HepG2 (cell line): ENCODE measurements at regions not wholly inside any gene's neighbourhood (a gene's known extent, or its start where the extent isn't known, plus 50 kb on each side); places are given as distances from the start of the nearest gene placed in this dataset.

ENCODE experiments used
- BCL3 ChIP-seq: sonication (generic); formaldehyde crosslinking; IDR thresholded peaks from 2 replicates; pipeline ENCODE4 v1.5.1; 2020; ENCODE audit warnings: mild to moderate bottlenecking, missing genetic modification reagents, moderate library complexity
- BCL6 ChIP-seq: IDR thresholded peaks from 2 replicates; pipeline ENCODE4 v1.6.1; 2016; ENCODE audit warnings: missing genetic modification reagents, missing compliant biosample characterization
- BCLAF1 ChIP-seq: fragments of 450-650 bp; IDR thresholded peaks from 2 replicates; pipeline ENCODE4 v1.6.1; 2017; ENCODE audit warnings: mild to moderate bottlenecking
- BRCA1 ChIP-seq: sonication (generic); formaldehyde crosslinking; IDR thresholded peaks from 2 replicates; pipeline ENCODE4 v1.4.0; 2020; ENCODE audit warnings: missing genetic modification reagents
- GABPA ChIP-seq, 2 experiments: IDR thresholded peaks; 2 replicates each; pipeline ENCODE4 v1.6.1; 2011 to 2016; ENCODE audit warnings: low read depth in 2 of 2, low read length in 1 of 2, missing biosample characterization in 1 of 2, missing genetic modification characterization in 1 of 2
- IRF9 ChIP-seq: sonication (generic); formaldehyde crosslinking; IDR thresholded peaks from 2 replicates; pipeline ENCODE4 v1.8.0; 2022; ENCODE audit warnings: missing genetic modification reagents, mild to moderate bottlenecking, borderline replicate concordance
- KLF15 ChIP-seq: sonication (generic); formaldehyde crosslinking; IDR thresholded peaks from 2 replicates; pipeline ENCODE4 v1.8.1; 2023; ENCODE audit warnings: borderline replicate concordance, mild to moderate bottlenecking, inconsistent platforms, missing genetic modification reagents, mixed read lengths
- RELA ChIP-seq: sonication (generic); formaldehyde crosslinking; IDR thresholded peaks from 2 replicates; pipeline ENCODE4 v1.4.0; 2020; ENCODE audit warnings: missing genetic modification reagents
- REXO4 ChIP-seq: sonication (generic); formaldehyde crosslinking; IDR thresholded peaks from 2 replicates; pipeline ENCODE4 v1.8.0; 2022; ENCODE audit warnings: missing genetic modification reagents, mild to moderate bottlenecking, borderline replicate concordance
- SNRNP70 ChIP-seq: fragments of 200-400 bp; formaldehyde crosslinking; IDR thresholded peaks from 2 replicates; pipeline ENCODE4 v1.6.1; 2017; ENCODE audit warnings: mild to moderate bottlenecking, low read depth, low read length, moderate library complexity
- STAG1 ChIP-seq: sonication (generic); formaldehyde crosslinking; IDR thresholded peaks from 2 replicates; pipeline ENCODE4 v1.4.0; 2020; ENCODE audit warnings: missing genetic modification reagents
- TIGD3 ChIP-seq: sonication (generic); formaldehyde crosslinking; IDR thresholded peaks from 2 replicates; pipeline ENCODE4 v1.5.1; 2020; ENCODE audit warnings: mild to moderate bottlenecking, missing genetic modification reagents, borderline replicate concordance
- ZNF260 ChIP-seq: sonication (generic); formaldehyde crosslinking; IDR thresholded peaks from 2 replicates; pipeline ENCODE4 v1.4.0; 2020; ENCODE audit warnings: missing genetic modification reagents, low read depth, mild to moderate bottlenecking, borderline replicate concordance
- ZNF484 ChIP-seq: sonication (generic); formaldehyde crosslinking; IDR thresholded peaks from 2 replicates; pipeline ENCODE4 v1.5.1; 2020; ENCODE audit warnings: mild to moderate bottlenecking, low read depth, missing genetic modification reagents, borderline replicate concordance
- ZNF510 ChIP-seq: sonication (generic); formaldehyde crosslinking; IDR thresholded peaks from 2 replicates; pipeline ENCODE4 v1.4.0; 2020; ENCODE audit warnings: low read depth, mild to moderate bottlenecking, missing genetic modification reagents
- ZNF569 ChIP-seq: sonication (generic); formaldehyde crosslinking; IDR thresholded peaks from 2 replicates; pipeline ENCODE4 v1.5.0; 2020; ENCODE audit warnings: mild to moderate bottlenecking, missing genetic modification reagents, moderate library complexity, borderline replicate concordance
- ZNF589 ChIP-seq: sonication (generic); formaldehyde crosslinking; conservative IDR thresholded peaks from 2 replicates; pipeline ENCODE4 v1.8.0; 2022; ENCODE audit warnings: mild to moderate bottlenecking, moderate library complexity, missing genetic modification reagents
- ZNF598 ChIP-seq: sonication (generic); formaldehyde crosslinking; IDR thresholded peaks from 2 replicates; pipeline ENCODE4 v1.5.1; 2020; ENCODE audit warnings: mild to moderate bottlenecking, missing genetic modification reagents, borderline replicate concordance
- ZNF678 ChIP-seq: sonication (generic); formaldehyde crosslinking; IDR thresholded peaks from 2 replicates; pipeline ENCODE4 v1.4.0; 2020; ENCODE audit warnings: mild to moderate bottlenecking, missing genetic modification reagents
- ZNF792 ChIP-seq: IDR thresholded peaks from 2 replicates; pipeline ENCODE4 v1.6.1; 2016
- ZNF816 ChIP-seq: sonication (generic); formaldehyde crosslinking; IDR thresholded peaks from 2 replicates; pipeline ENCODE4 v1.8.0; 2022; ENCODE audit warnings: missing genetic modification reagents, mild to moderate bottlenecking, borderline replicate concordance
- ZSCAN25 ChIP-seq: sonication (generic); formaldehyde crosslinking; IDR thresholded peaks from 2 replicates; pipeline ENCODE4 v1.8.0; 2022; ENCODE audit warnings: mild to moderate bottlenecking, missing genetic modification reagents
- TF ChIP-seq, protein P1 (sequence below): sonication (generic); formaldehyde crosslinking; IDR thresholded peaks from 2 replicates; pipeline ENCODE4 v1.8.1; 2023; ENCODE audit warnings: mild to moderate bottlenecking, moderate library complexity, missing genetic modification reagents

DNA sequence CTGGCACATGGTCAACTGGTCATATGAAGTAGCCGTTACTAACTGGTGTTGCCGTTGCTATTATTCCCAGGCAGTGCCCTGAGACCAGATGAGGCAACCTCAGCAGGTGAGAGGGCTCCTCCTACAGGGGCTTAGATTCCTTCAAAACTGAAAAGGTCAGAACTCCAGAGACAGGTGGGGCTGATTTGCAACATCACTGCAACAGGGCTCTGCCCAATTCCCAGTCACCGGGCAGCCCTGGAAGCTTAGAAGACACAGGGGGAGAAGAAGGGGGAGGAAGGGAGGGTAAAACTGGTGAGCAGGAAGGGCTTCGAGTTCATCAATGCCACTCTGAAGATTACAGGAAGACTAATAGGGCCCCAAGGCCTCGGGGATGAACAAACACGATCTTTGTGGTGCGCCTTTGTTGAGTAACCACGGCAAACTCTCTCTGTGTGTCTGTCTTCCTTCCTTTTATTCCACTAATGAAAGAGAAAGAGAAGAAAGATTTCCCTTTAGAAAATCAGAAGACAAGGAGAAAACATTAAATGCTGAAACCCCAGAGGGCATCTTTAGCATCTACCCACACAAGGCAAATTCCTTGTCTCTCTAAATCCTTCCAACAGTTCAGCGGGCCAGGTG is 749.1 kb upstream of the TBX3 start (continued):
- TF ChIP-seq BCLAF1 (no peak), IRF9 (CRISPR knock-in tag) (no peak), ZNF678 (CRISPR knock-in tag) (no peak), BCL6 (CRISPR knock-in tag) (peak; percentile 91), BCL3 (CRISPR knock-in tag) (no peak), KLF15 (CRISPR knock-in tag) (no peak), ZNF510 (CRISPR knock-in tag) (no peak), BRCA1 (CRISPR knock-in tag) (no peak), ZNF260 (CRISPR knock-in tag) (no peak), REXO4 (CRISPR knock-in tag) (no peak), ZNF816 (no peak), ZSCAN25 (peak; percentile 96), RELA (CRISPR knock-in tag) (no peak), ZNF598 (CRISPR knock-in tag) (no peak), ZNF792 (CRISPR knock-in tag) (peak; percentile 66; the same call in 1 of the 2 replicates), GABPA (IDR thresholded peaks at IDR 0.05; ENCODE audit: low read depth, low read length) (no peak), GABPA (CRISPR knock-in tag; IDR thresholded peaks at IDR 0.05; ENCODE audit: low read depth) (peak; percentile 35; the same call in 1 of the 2 replicates), STAG1 (CRISPR knock-in tag) (peak; percentile 34; the same call in 1 of the 2 replicates), ZNF569 (no peak), TIGD3 (no peak), ZNF484 (CRISPR knock-in tag) (no peak), ZNF589 (CRISPR knock-in tag) (no peak), SNRNP70 (no peak)
- TF ChIP-seq, protein P1, sequence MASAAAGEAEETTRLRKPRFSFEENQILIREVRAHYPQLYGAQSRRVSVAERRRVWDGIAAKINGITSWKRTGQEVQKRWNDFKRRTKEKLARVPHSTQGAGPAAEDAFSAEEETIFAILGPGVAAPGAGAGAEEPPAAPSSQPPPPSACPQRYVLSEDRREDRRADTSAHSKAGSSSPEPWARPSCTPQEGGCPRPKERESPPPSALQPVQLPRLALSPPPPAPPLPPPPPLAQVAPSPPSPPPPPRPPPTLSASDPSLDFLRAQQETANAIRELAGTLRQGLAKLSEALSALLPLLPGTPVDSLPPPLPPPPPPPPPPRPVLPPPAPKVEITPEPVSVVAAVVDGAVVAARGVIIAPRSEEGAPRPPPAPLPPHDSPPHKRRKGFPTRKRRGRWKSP (CRISPR knock-in tag) = no peak
